22Rv1 (cell line): ENCODE measurements at regions not wholly inside any gene's neighbourhood (a gene's known extent, or its start where the extent isn't known, plus 50 kb on each side); places are given as distances from the start of the nearest gene placed in this dataset.

ENCODE experiments used
- H3K27ac ChIP-seq: fragments of 450-650 bp; 2 replicates; pipeline ENCODE4 v1.5.1; 2017
- CTCF ChIP-seq: fragments of 450-650 bp; IDR thresholded peaks from 2 replicates; pipeline ENCODE4 v1.5.1; 2017; ENCODE audit warnings: mild to moderate bottlenecking
- ZFX ChIP-seq: fragments of 450-650 bp; IDR thresholded peaks from 2 replicates; pipeline ENCODE4 v1.6.1; 2017; ENCODE audit warnings: antibody characterized with exemption, borderline replicate concordance

- no peak overlapping the region for H3K27ac ChIP-seq
- no peak for TF ChIP-seq ZFX
- no peak for TF ChIP-seq CTCF
Observed at GRCh38 chr20:60465993-60466686, 507.9 kb downstream of the CDH26 start.

- TF ChIP-seq CTCF (no peak), ZFX (no peak)
- no peak overlapping the region for H3K27ac ChIP-seq
Observed at GRCh38 chr20:60466687-60467022, 508.4 kb downstream of the CDH26 start.

GRCh38 chr20:60467078-60467477 is 508.9 kb downstream of the CDH26 start:
- TF ChIP-seq ZFX (no peak), CTCF (no peak)
- no peak overlapping the region for H3K27ac ChIP-seq

- no peak for TF ChIP-seq CTCF
- TF ChIP-seq ZFX: no peak
- H3K27ac ChIP-seq: no peak overlapping the region
Observed at GRCh38 chr20:60467771-60468170, 509.5 kb downstream of the CDH26 start.

GRCh38 chr20:60469829-60470228 is 511.6 kb downstream of the CDH26 start:
- no peak for TF ChIP-seq ZFX
- no peak for TF ChIP-seq CTCF
- no peak overlapping the region for H3K27ac ChIP-seq

GRCh38 chr20:60470366-60470765 is 512.1 kb downstream of the CDH26 start:
- no peak for TF ChIP-seq ZFX
- TF ChIP-seq CTCF: no peak
- H3K27ac ChIP-seq: no peak overlapping the region

GRCh38 chr20:60473211-60473610 is 515.0 kb downstream of the CDH26 start:
- H3K27ac ChIP-seq: no peak overlapping the region
- TF ChIP-seq CTCF: no peak
- TF ChIP-seq ZFX: no peak
